Activated T-cell treated with anti-CD3 and anti-CD28 coated beads for 4 hours (primary cell): ENCODE measurements at regions not wholly inside any gene's neighbourhood (a gene's known extent, or its start where the extent isn't known, plus 50 kb on each side); places are given as distances from the start of the nearest gene placed in this dataset.

Source experiments
- DNase-seq: peaks from one replicate; pipeline ENCODE4 v3.0.0-alpha.2; 2020

DNA sequence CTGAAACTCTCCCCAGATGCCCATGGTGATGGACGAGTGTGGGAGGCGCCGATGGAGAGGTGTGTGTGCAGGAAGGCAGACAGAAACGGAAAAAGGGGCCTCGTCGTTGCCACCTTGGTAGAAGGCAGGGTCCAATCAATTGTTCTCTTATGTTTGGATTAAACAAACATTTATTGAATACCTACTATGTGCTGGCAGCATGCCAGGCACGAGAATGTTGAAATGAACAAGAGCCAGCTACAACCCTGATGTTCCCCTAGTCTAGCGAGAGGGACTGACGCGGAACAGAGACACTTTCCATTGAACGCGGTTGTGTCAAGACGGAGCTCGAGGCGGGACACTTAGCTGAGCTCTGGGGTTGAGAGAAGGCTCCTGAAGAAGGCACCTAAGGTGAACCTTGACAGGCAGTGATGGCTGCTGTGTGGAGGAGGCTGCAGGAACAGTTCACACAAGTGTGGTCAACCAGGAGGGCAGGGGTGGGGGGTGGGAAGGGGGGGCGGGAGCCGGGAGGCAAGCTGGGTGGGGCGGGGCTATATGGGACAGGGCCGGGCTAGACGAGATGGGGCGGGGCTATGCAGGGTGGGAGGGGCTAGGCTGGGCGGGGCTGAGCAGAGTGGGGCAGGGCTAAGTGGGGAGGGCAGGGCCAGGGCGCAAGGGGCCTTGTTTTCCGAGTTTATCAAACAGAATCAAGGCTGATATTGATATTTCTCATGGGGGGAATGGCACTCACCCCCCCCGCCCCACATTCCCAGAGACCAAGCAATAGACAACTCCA, 181.0 kb downstream of the GATA3 start:
- DNase-seq: no peak

DNA sequence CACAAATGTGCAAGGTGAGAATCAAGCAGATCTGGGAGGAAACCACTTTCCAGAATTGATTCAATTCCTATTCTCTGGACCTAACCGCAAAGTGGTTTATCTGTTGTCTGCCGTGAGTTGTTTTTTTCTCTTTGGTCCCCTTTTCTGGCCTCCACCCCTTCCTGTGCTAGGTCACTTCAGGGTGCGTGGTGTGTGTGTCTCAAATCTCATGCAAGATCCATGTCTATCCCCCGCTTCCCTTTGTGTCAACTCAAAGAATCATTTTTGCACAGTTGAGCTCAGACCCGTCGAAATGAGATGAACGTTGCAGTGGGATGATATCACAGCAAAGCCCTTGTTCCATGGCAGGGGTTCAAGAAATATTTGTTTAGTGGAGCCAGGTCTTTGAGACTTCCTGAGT, 184.5 kb downstream of the GATA3 start:
- no peak for DNase-seq

- DNase-seq: no peak
Observed at GRCh38 chr10:8240861-8241260, 186.4 kb downstream of the GATA3 start.

DNA sequence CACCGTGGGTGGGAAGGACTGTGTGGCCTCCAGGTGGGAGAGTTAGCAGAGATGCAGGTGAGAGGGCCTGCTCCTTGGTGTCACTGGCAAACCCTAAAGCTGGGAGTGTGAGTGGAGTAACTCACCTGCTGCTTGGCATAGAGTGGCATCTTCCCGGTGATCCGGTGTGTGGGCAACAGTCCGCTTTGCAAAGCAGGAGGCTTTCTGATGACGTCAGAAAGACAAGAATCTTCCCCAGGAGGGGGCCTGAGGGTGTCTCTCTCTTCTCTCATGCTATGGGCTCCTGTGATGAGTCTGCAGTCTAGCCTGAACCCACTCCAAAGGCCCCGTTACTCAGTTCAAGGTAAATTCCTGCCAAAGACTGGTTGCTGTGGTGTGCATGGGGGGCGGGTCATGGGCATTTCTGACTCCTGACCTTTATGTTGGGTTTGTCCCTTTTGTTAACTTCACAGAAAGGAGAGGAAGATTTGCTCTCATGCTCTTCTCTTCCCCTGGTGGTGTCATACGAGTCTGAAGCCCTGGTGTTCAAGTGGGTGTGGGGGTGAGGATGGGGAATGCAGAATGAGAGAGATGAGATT, 187.9 kb downstream of the GATA3 start:
- no peak for DNase-seq

- no peak for DNase-seq
Observed at GRCh38 chr10:8245131-8245813, 190.8 kb downstream of the GATA3 start.

DNA sequence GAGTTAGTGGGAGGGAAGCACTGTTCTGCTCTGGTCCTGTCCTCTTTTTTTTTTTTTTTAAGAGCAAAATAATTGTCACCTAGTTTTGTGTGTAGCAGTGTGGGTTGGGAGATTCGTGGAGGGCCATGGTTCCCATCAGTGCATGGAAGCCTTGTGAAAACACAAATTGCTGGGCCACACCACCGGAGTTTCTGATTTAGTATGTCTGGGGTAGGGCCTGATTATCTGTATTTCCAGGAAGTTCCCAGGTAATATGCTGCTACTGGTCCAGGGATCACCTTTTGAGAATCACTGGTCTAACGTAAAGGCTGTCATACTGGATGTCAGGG, 191.3 kb downstream of the GATA3 start:
- no peak for DNase-seq

GRCh38 chr10:8246548-8246947, 192.1 kb downstream of the GATA3 start:
- no peak for DNase-seq

DNA sequence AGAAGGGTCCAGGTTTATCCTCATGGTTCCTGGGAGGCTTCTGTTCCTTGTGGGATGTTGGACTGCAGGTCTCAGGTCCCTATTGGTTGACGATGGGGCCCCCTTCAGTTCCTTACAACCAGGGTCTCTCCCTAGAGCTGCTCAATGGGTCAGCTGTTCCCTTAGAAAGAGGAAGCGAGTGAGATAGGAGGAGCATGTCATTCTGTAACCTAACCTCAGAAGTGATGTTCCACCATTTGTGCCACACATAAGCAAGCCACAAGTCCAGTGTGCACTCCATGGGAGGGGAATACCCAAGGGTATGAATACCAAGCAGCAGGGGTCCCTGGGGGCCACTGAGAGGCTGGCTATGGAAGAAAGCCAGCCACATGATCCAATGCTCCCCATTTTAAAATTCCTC, 192.7 kb downstream of the GATA3 start:
- no peak for DNase-seq

GRCh38 chr10:8248868-8249267, 194.4 kb downstream of the GATA3 start:
- DNase-seq: no peak

DNA sequence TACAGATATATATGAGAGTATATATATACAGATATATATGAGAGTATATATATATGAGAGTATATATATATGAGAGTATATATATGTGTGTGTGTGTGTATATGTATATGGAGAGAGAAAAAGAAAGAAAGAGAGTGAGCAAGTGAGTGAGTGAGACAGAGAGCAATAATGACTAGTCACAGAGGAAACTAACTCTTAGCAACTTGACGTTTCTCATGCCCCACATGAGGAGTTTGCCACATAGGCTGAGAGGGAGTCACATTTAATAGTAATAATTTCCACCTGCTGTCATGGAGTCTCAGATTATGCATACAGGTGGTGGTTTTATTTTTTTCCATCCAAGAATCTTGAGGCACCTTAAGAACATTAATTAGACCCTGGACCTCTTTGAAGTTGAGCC, 199.9 kb downstream of the GATA3 start:
- DNase-seq: no peak

DNA sequence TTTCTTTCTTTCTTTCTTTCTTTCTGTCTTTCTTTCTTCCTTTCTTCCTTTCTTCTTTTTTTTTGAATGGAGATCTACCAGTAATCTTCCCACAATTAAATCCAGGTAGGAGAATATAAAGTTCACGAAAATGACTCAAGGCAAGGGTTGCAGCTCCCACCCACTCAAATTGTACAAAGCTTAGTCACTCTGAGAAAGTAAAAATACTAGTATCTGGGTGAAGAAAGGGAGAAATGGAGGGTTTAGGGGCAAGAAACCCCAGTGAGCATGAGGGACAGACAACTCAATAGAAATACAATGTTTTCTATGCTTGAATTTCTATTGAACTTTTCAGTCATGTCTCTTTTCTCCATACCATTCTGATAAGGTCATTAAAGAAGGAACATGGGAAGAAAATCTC, 200.8 kb downstream of the GATA3 start:
- no peak for DNase-seq

- DNase-seq: no peak
Observed at GRCh38 chr10:8260645-8261044, 206.2 kb downstream of the GATA3 start.

- DNase-seq: no peak
Observed at GRCh38 chr10:8262317-8262716, 207.8 kb downstream of the GATA3 start.

- no peak for DNase-seq
Observed at GRCh38 chr10:8269976-8270375, 215.5 kb downstream of the GATA3 start.

- DNase-seq: no peak
Observed at GRCh38 chr10:8272794-8273425, 218.4 kb downstream of the GATA3 start.

DNA sequence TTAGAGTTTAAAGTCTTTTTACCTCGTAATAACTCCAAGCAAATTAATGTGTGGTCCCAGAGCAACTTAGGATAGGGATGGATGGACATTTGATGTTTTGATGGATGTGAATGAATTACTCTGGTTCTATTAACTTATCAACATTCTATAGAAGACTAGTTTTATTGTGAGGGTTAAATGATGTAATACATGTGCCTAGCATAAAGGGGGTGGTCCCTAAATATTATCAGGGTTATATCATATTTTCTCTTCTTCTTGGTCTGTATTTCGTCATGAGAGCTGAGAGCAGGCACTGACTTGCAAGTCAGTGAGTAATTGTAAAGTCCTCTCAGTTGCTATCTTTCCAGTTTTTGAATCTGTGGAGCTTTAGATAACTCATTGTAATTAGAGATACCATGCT, 219.3 kb downstream of the GATA3 start:
- DNase-seq: no peak

GRCh38 chr10:8275911-8276310, 221.4 kb downstream of the GATA3 start:
- no peak for DNase-seq

DNA sequence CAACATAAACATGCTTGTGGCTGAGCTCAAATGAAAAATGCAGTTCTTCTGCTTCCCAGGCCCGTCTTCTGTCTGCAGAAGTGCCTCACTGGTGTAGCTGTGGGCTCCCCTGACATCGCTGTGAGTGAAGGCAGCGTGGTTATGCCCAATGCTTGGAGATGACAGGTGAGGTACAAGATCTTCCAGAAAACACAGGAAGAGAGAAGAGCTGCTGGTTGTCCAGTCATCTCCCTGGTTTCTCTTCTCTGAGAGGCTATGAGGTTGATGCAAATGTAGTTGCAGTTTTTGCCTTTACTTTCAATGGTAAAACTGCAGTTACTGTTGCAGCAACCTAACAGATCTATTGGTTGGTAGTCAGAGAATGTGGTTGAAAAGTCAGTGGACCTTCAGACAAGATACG, 223.6 kb downstream of the GATA3 start:
- DNase-seq: no peak

DNA sequence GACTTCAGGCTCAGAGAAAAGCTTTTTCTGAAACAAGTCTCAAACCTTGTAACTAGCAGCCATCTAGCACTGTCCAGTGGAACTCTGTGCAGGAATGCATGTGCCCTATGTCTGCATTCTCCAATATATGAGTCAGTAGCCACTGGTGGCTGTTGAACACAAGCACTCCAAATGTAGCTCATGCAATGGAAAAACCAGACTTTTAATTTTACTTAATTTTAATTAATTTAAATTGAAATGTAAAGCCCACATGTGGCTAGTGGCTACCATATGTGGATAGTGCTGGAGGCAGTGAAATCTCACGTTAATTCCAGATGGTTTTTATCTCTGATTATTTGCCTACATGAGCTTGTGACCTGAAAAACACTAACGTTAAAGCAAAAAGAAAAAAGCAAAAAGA, 225.1 kb downstream of the GATA3 start:
- DNase-seq: no peak

- DNase-seq: no peak
Observed at GRCh38 chr10:8280946-8281345, 226.5 kb downstream of the GATA3 start.

- DNase-seq: no peak
Observed at GRCh38 chr10:8282340-8282739, 227.9 kb downstream of the GATA3 start.

GRCh38 chr10:8283166-8283905, 228.8 kb downstream of the GATA3 start:
- DNase-seq: no peak

DNA sequence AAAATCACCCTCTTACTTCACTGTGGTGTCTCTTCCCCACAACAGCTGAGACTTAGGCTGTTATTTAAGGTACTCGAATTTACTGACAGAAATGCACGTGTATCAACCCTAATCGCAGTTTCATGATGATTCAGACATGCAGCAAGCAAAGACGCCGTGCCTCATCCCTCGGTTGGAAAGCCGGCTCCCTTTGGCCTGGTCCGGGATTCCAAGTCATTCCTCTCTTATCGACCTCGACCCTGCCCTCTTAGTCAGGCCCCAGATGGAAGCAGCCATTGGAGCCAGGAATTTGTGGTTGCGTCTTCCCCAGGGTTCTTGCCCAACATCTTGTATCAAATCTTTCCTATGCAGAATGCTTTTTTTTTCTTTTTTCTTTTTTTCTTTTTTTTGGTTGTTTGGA, 229.5 kb downstream of the GATA3 start:
- DNase-seq: no peak
